ENCODE measurements at regions not wholly inside any gene's neighbourhood (a gene's known extent, or its start where the extent isn't known, plus 50 kb on each side); places are given as distances from the start of the nearest gene placed in this dataset.

DNA sequence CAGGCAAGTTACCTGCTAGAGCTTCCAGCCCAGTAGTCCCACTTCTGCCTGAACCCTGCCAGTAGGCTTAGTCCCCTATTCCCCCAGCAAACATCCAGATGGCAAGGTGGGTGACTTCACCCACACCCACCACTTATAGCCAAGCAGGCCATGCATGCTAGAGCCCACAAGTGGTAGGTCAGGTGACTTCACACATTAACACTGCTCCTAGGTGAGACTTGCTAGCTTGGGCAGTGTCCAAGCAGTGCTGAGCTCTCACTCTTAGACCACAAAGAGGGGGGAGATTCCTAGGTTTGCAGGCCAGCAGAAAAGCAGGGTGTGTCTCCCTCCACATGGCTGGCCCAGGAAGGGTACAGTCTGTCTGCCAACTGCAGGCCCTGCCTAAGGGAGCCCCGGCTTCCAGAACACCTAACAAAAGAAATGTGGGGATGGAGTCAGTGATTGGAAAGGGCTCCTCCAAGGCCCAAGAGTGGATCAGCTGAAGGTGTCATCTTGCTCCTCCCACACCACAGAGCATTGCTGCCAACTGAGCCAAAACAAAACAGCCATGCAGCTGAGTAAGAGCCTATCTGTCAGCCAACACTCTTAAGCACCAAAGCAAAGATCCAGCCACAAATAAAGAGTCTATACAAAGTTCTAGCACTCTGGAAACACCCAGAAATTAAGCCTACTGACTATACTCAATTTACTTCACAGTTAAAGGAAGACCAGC is 158.1 kb upstream of the USP38 start:
- H3K4me1 Mint-ChIP-seq (ENCODE audit: unreplicated experiment) = no peaks in the 10 kb centered on the region
- H3K27me3 Mint-ChIP-seq (ENCODE audit: unreplicated experiment) = peaks cover 3% of the 10 kb centered on the region
- TF ChIP-seq, protein P1, sequence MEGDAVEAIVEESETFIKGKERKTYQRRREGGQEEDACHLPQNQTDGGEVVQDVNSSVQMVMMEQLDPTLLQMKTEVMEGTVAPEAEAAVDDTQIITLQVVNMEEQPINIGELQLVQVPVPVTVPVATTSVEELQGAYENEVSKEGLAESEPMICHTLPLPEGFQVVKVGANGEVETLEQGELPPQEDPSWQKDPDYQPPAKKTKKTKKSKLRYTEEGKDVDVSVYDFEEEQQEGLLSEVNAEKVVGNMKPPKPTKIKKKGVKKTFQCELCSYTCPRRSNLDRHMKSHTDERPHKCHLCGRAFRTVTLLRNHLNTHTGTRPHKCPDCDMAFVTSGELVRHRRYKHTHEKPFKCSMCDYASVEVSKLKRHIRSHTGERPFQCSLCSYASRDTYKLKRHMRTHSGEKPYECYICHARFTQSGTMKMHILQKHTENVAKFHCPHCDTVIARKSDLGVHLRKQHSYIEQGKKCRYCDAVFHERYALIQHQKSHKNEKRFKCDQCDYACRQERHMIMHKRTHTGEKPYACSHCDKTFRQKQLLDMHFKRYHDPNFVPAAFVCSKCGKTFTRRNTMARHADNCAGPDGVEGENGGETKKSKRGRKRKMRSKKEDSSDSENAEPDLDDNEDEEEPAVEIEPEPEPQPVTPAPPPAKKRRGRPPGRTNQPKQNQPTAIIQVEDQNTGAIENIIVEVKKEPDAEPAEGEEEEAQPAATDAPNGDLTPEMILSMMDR (IDR thresholded peaks at IDR 0.05; ENCODE audit: unreplicated experiment) = no peak
- H3K4me3 Mint-ChIP-seq (ENCODE audit: unreplicated experiment) = no peak overlapping the region
- no peak for DNase-seq (ENCODE audit: low spot score)
- H3K36me3 Mint-ChIP-seq (ENCODE audit: low read depth, unreplicated experiment) = no peaks in the 10 kb centered on the region
- H3K9me3 Mint-ChIP-seq (ENCODE audit: unreplicated experiment) = no peaks in the 10 kb centered on the region
- H3K27ac Mint-ChIP-seq (ENCODE audit: unreplicated experiment) = no peak overlapping the region

DNA sequence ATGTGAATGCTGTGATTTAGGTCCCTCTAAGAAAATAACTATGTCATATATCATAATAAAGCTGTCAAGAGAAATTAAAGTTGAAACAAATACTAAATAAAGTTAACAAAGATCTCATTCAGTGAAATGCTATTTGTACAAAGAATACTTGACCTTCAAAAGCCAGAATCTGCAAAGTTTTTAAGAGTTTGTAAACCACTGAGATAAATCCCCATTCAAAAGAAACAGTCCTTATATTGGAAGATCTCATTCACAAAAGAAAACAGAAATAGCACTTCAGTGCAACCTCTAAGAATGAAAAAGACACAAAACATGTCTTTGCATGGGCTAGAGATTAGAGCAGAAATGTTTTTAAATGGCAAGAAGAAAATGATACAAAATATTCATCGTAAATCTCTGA is 149.1 kb upstream of the USP38 start:
- Mint-ChIP-seq H3K4me3 (ENCODE audit: unreplicated experiment) (no peak overlapping the region), H3K27me3 (ENCODE audit: unreplicated experiment) (no peaks in the 10 kb centered on the region), H3K4me1 (ENCODE audit: unreplicated experiment) (no peaks in the 10 kb centered on the region), H3K9me3 (ENCODE audit: unreplicated experiment) (no peaks in the 10 kb centered on the region), H3K36me3 (ENCODE audit: low read depth, unreplicated experiment) (no peaks in the 10 kb centered on the region), H3K27ac (ENCODE audit: unreplicated experiment) (no peak overlapping the region)
- no peak for DNase-seq (ENCODE audit: low spot score)
- TF ChIP-seq, protein P1 (IDR thresholded peaks at IDR 0.05; ENCODE audit: unreplicated experiment) = no peak

DNA sequence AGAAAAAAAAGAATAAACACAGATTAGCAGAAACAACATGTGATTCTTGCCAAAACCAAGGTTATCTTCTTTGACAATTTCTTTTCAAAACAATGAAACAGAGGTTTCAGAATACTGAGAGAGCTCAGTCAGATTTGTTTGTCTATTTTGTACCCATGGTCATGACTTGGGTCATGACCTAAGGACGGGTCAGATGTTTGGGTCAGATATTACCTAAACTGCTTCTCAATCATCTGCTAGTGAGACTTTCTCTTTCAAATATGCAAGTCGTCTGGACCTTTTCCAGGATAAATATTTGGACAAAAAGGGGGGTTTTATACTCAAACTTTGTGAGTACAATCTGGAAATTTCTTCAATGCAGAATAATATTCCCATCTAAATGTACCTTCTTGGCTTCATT is 148.3 kb upstream of the USP38 start:
- no peaks in the 10 kb centered on the region for H3K4me1 Mint-ChIP-seq (ENCODE audit: unreplicated experiment)
- TF ChIP-seq, protein P1 (IDR thresholded peaks at IDR 0.05; ENCODE audit: unreplicated experiment) = no peak
- H3K9me3 Mint-ChIP-seq (ENCODE audit: unreplicated experiment) = no peaks in the 10 kb centered on the region
- no peaks in the 10 kb centered on the region for H3K36me3 Mint-ChIP-seq (ENCODE audit: low read depth, unreplicated experiment)
- H3K27me3 Mint-ChIP-seq (ENCODE audit: unreplicated experiment) = no peaks in the 10 kb centered on the region
- H3K27ac Mint-ChIP-seq (ENCODE audit: unreplicated experiment) = no peak overlapping the region
- DNase-seq (ENCODE audit: low spot score) = no peak
- no peak overlapping the region for H3K4me3 Mint-ChIP-seq (ENCODE audit: unreplicated experiment)

DNA sequence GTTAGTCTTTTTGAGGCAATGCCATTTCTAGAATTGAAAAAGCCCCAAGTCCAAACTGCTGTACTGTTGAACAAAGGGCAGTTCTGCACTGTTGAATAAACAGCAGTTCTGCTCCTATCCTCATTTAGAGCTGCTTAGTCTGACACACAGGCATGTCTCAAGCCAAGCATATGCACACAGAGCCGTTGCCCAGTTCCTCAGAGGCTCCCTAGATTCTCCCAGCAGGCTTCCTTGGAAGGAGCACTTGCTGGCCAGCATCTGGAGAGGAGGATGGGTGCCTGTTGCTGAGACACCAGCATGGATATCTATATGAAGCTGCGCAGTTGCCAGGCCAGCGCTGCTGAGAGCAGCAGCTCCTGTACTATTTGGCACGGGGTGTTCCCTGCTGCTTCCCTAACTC is 138.3 kb upstream of the USP38 start:
- Mint-ChIP-seq H3K27me3 (ENCODE audit: unreplicated experiment) (no peaks in the 10 kb centered on the region), H3K36me3 (ENCODE audit: low read depth, unreplicated experiment) (no peaks in the 10 kb centered on the region), H3K4me3 (ENCODE audit: unreplicated experiment) (no peak overlapping the region), H3K9me3 (ENCODE audit: unreplicated experiment) (no peaks in the 10 kb centered on the region), H3K27ac (ENCODE audit: unreplicated experiment) (no peak overlapping the region), H3K4me1 (ENCODE audit: unreplicated experiment) (no peaks in the 10 kb centered on the region)
- no peak for DNase-seq (ENCODE audit: low spot score)
- TF ChIP-seq, protein P1 (IDR thresholded peaks at IDR 0.05; ENCODE audit: unreplicated experiment) = no peak

DNA sequence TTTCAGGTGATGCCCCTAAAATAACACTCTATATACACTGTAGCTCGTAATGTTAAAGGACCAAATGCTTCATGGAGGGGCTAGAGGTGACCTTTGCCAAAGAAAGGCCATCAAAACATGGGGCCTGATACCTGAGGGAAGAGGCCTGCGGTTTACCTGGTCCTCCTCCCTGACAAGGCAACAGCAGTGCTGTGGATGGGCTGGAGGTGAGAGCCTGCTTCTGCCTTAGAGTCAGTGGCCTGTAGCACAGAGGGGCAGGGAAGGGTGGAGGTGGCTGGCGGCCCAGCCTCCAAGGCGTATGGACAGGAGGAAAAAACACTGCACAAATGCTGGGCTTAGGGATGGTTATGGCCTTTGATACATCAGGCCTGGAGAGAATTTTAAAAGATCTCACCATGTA is 137.8 kb upstream of the USP38 start:
- no peaks in the 10 kb centered on the region for H3K36me3 Mint-ChIP-seq (ENCODE audit: low read depth, unreplicated experiment)
- no peaks in the 10 kb centered on the region for H3K27me3 Mint-ChIP-seq (ENCODE audit: unreplicated experiment)
- no peak overlapping the region for H3K27ac Mint-ChIP-seq (ENCODE audit: unreplicated experiment)
- H3K9me3 Mint-ChIP-seq (ENCODE audit: unreplicated experiment) = no peaks in the 10 kb centered on the region
- no peaks in the 10 kb centered on the region for H3K4me1 Mint-ChIP-seq (ENCODE audit: unreplicated experiment)
- TF ChIP-seq, protein P1 (IDR thresholded peaks at IDR 0.05; ENCODE audit: unreplicated experiment) = no peak
- H3K4me3 Mint-ChIP-seq (ENCODE audit: unreplicated experiment) = no peak overlapping the region
- DNase-seq (ENCODE audit: low spot score) = no peak
